ENCODE measurements at regions not wholly inside any gene's neighbourhood (a gene's known extent, or its start where the extent isn't known, plus 50 kb on each side); places are given as distances from the start of the nearest gene placed in this dataset.
A peak's percentile ranks its signal among the peaks of the same experiment; 100 is the strongest.

DNA sequence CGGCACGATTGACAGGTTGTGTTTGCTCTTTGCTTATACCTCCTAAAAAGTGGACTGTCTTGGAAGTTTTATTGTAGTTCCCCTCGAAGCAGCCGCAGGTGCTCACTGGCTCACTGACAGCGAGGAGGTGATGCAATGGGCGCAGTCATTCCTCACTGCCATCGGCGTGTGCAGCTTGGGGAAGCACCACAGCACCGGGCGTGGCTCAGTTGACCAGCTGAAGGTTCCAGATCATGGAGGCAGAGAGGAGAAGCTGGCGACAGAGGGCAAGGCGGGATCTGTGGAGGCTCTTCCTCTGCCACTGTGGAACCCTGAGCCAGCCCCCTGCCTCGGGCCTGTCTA lies 72.1 kb upstream of the TNRC6C start (continued):
- TF ChIP-seq, protein P1, sequence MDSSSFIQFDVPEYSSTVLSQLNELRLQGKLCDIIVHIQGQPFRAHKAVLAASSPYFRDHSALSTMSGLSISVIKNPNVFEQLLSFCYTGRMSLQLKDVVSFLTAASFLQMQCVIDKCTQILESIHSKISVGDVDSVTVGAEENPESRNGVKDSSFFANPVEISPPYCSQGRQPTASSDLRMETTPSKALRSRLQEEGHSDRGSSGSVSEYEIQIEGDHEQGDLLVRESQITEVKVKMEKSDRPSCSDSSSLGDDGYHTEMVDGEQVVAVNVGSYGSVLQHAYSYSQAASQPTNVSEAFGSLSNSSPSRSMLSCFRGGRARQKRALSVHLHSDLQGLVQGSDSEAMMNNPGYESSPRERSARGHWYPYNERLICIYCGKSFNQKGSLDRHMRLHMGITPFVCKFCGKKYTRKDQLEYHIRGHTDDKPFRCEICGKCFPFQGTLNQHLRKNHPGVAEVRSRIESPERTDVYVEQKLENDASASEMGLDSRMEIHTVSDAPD (CRISPR knock-in tag; IDR thresholded peaks at IDR 0.05) = no peak

DNA sequence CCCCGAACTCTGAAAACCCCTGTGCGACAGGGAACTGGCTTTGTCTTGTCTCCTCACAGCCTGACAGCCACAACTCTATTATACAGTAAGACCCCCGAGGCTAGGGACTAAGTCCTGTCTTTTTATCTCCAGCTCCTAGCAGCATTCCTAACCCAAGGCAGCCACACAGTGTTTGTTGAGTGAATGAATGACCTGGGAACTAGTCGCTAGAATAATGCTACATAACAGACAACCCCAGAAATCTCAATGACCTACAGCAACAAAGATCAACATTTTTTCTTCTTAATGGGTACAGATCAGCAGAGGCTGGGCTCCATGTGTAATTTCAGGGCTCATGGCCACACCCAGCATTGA lies 71.4 kb upstream of the TNRC6C start:
- Histone ChIP-seq H3K4me2 (ENCODE audit: insufficient read depth, low read length) (peak overlapping the region; percentile 78), H3K4me1 (replicated peaks in 1 of 2; ENCODE audit: control insufficient read depth in 2 of 2, insufficient read depth in 2 of 2, low read length in 2 of 2) (peaks cover 17 to 31% of the 10 kb centered on the region in 2 experiments), H2AFZ (ENCODE audit: low read depth, low read length) (peak overlapping the region; percentile 80), H4K20me1 (replicated peaks; ENCODE audit: control insufficient read depth, insufficient read depth, low read length) (no peaks in the 10 kb centered on the region), H3K27me3 (ENCODE audit: control insufficient read depth in 2 of 2, insufficient read depth in 2 of 2, low read length in 2 of 2) (peaks cover 25 to 74% of the 10 kb centered on the region in 2 experiments; a peak in 4 of 5 replicates), H3K27ac (ENCODE audit: extremely low read depth, low read depth, low read length) (no peak overlapping the region), H3K36me3 (ENCODE audit: control insufficient read depth, insufficient read depth, low read length) (no peaks in the 10 kb centered on the region), H3K79me2 (ENCODE audit: control insufficient read depth, insufficient read depth, low read length) (no peaks in the 10 kb centered on the region), H3K9ac (ENCODE audit: insufficient read depth in 1 of 2, low read depth in 2 of 2, low read length in 2 of 2) (no peak overlapping the region; a peak in 1 of 4 replicates), H3K4me3 (no peak overlapping the region), H3K9me1 (ENCODE audit: control insufficient read depth, insufficient read depth, low read length) (no peaks in the 10 kb centered on the region), H3K9me3 (replicated peaks; ENCODE audit: control insufficient read depth, insufficient read depth, low read depth, low read length) (no peaks in the 10 kb centered on the region)
- no peak for DNase-seq (ENCODE audit: extremely low read depth in 1 of 4, low spot score in 3 of 4)
- CTCF ChIA-PET (ENCODE audit: low intra/inter-chr PET ratio) = no interaction called here
- TF ChIP-seq, protein P2, sequence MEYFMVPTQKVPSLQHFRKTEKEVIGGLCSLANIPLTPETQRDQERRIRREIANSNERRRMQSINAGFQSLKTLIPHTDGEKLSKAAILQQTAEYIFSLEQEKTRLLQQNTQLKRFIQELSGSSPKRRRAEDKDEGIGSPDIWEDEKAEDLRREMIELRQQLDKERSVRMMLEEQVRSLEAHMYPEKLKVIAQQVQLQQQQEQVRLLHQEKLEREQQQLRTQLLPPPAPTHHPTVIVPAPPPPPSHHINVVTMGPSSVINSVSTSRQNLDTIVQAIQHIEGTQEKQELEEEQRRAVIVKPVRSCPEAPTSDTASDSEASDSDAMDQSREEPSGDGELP (CRISPR knock-in tag; IDR thresholded peaks at IDR 0.05; ENCODE audit: borderline replicate concordance) = no peak
- TF ChIP-seq, protein P3, sequence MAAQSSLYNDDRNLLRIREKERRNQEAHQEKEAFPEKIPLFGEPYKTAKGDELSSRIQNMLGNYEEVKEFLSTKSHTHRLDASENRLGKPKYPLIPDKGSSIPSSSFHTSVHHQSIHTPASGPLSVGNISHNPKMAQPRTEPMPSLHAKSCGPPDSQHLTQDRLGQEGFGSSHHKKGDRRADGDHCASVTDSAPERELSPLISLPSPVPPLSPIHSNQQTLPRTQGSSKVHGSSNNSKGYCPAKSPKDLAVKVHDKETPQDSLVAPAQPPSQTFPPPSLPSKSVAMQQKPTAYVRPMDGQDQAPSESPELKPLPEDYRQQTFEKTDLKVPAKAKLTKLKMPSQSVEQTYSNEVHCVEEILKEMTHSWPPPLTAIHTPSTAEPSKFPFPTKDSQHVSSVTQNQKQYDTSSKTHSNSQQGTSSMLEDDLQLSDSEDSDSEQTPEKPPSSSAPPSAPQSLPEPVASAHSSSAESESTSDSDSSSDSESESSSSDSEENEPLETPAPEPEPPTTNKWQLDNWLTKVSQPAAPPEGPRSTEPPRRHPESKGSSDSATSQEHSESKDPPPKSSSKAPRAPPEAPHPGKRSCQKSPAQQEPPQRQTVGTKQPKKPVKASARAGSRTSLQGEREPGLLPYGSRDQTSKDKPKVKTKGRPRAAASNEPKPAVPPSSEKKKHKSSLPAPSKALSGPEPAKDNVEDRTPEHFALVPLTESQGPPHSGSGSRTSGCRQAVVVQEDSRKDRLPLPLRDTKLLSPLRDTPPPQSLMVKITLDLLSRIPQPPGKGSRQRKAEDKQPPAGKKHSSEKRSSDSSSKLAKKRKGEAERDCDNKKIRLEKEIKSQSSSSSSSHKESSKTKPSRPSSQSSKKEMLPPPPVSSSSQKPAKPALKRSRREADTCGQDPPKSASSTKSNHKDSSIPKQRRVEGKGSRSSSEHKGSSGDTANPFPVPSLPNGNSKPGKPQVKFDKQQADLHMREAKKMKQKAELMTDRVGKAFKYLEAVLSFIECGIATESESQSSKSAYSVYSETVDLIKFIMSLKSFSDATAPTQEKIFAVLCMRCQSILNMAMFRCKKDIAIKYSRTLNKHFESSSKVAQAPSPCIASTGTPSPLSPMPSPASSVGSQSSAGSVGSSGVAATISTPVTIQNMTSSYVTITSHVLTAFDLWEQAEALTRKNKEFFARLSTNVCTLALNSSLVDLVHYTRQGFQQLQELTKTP (IDR thresholded peaks at IDR 0.05; ENCODE audit: low read depth in 1 of 2, partially characterized antibody in 2 of 2) = no peak
- TF ChIP-seq, protein P4, sequence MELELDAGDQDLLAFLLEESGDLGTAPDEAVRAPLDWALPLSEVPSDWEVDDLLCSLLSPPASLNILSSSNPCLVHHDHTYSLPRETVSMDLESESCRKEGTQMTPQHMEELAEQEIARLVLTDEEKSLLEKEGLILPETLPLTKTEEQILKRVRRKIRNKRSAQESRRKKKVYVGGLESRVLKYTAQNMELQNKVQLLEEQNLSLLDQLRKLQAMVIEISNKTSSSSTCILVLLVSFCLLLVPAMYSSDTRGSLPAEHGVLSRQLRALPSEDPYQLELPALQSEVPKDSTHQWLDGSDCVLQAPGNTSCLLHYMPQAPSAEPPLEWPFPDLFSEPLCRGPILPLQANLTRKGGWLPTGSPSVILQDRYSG (tag; conservative IDR thresholded peaks at IDR 0.05; ENCODE audit: low read depth) = no peak
- no peak for TF ChIP-seq STAT5B (CRISPR knock-in tag; IDR thresholded peaks at IDR 0.05)
- TF ChIP-seq ZNF3 (CRISPR knock-in tag; IDR thresholded peaks at IDR 0.05) = peak; percentile 92
- TF ChIP-seq ZNF143 (CRISPR knock-in tag; IDR thresholded peaks at IDR 0.05) = no peak
- no peak for TF ChIP-seq PCBP2 (IDR thresholded peaks at IDR 0.05; ENCODE audit: low read depth, low read length, poor library complexity, severe bottlenecking)
- TF ChIP-seq LCOR (CRISPR knock-in tag; IDR thresholded peaks at IDR 0.05) = no peak
- 0 out of 2 replicates have a peak, but pooled peaks have one; percentile 9 for TF ChIP-seq ZKSCAN8 (CRISPR knock-in tag; IDR thresholded peaks at IDR 0.05)
- no peak for TF ChIP-seq RBFOX2 (IDR thresholded peaks at IDR 0.05; ENCODE audit: low read depth, low read length)
- POLR2A ChIA-PET = interaction anchor here (0.6 to 3.5 kb wide), 7 partner anchors 11 to 327 kb away, joined by 3 to 17 read pairs (median 3); partner anchors contain the start of gene TNRC6C
- FAIRE-seq = no peak
- in situ Hi-C loops (cut with MboI) (no loop called here), intact Hi-C loops (cut with micrococcal nuclease) (loop anchor here (10.0 kb wide), 1 partner anchor 52 kb away; no protein-coding TSS in a partner anchor)
- ATAC-seq = no peak
- 36% methylated on average over 4 of the region's 4 CpGs for WGBS (ENCODE audit: insufficient coverage, low coverage, missing lambda C conversion rate)
- no TSS peak for BruUV-seq (replicated peaks)
